Endothelial cell of umbilical vein (primary cell): ENCODE measurements at regions not wholly inside any gene's neighbourhood (a gene's known extent, or its start where the extent isn't known, plus 50 kb on each side); places are given as distances from the start of the nearest gene placed in this dataset.

ENCODE experiments used
- BruUV-seq: library from RNA; stranded (reverse); fragments of 400-500 nt; replicated peaks from 2 replicates; lab custom pipeline; 2021; lab: Mats Ljungman, UMichigan
- CTCF ChIA-PET: fragments of 300-600, 350-600 bp; sonication (Branson Sonifier 250); formaldehyde crosslinking; loops from one replicate; lab custom pipeline; 2021; ENCODE audit warnings: antibody characterized with exemption, inconsistent platforms; lab: Charles Lee
- POLR2A ChIA-PET: fragments of 300-600, 350-600 bp; sonication (Branson Sonifier 250); formaldehyde crosslinking; loops from one replicate; lab custom pipeline; 2021; ENCODE audit warnings: antibody characterized with exemption, inconsistent platforms; lab: Charles Lee
- DNase-seq: peaks from one replicate; pipeline ENCODE4 v3.0.0-alpha.2; 2011; ENCODE audit warnings: low read depth, low spot score
- FAIRE-seq: peaks from 2 replicates; lab custom pipeline; 2011; peaks lifted over from hg19 to GRCh38; lab: Jason Lieb, UNC
- H2AFZ ChIP-seq: 2 replicates; pipeline ENCODE4 v1.6.0; 2012; ENCODE audit warnings: low read depth, low read length, control low read depth, inconsistent platforms
- H3K27ac ChIP-seq: 2 replicates; pipeline ENCODE4 v1.5.1; 2011; ENCODE audit warnings: low read depth, mild to moderate bottlenecking, control low read depth, low read length, moderate library complexity; ENCODE audit not compliant: insufficient read depth
- H3K27me3 ChIP-seq, 2 experiments: 2 replicates each; pipeline versions ENCODE4 v1.6.0 to v1.6.1; 2011; ENCODE audit warnings: low read length in 2 of 2, mixed read lengths in 1 of 2; ENCODE audit not compliant: control insufficient read depth in 2 of 2, insufficient read depth in 2 of 2
- H3K36me3 ChIP-seq, 2 experiments: 2 replicates in 1 of 2; 3 replicates in 1 of 2; pipeline ENCODE4 v1.5.1; 2011; ENCODE audit warnings: low read length in 2 of 2, mild to moderate bottlenecking in 1 of 2, moderate library complexity in 1 of 2; ENCODE audit not compliant: control insufficient read depth in 2 of 2, insufficient read depth in 2 of 2; ENCODE audit errors: extremely low read depth in 1 of 2
- H3K4me1 ChIP-seq: 3 replicates; pipeline ENCODE4 v1.5.1; 2011; ENCODE audit warnings: mild to moderate bottlenecking, low read length; ENCODE audit not compliant: control insufficient read depth, insufficient read depth; ENCODE audit errors: extremely low read depth
- H3K4me2 ChIP-seq: 2 replicates; pipeline ENCODE4 v1.6.1; 2011; ENCODE audit warnings: low read length, control low read depth, mixed read lengths; ENCODE audit not compliant: insufficient read depth
- H3K4me3 ChIP-seq, 3 experiments: fragments of 200-600 bp in 1 of 3; sonication (generic), shearing (Covaris generic) in 1 of 3; replicated peaks in 1 of 3; 2 replicates each; pipeline ENCODE4 v1.5.1; 2011 to 2016; ENCODE audit warnings: control low read depth in 3 of 3, low read length in 3 of 3, mild to moderate bottlenecking in 2 of 3, inconsistent platforms in 1 of 3, low read depth in 1 of 3, moderate library complexity in 1 of 3; ENCODE audit not compliant: insufficient read depth in 1 of 3
- H3K79me2 ChIP-seq: 2 replicates; pipeline ENCODE4 v1.6.0; 2012; ENCODE audit warnings: low read length, inconsistent platforms; ENCODE audit not compliant: control insufficient read depth, insufficient read depth
- H3K9ac ChIP-seq: replicated peaks from 2 replicates; pipeline ENCODE3; 2011; ENCODE audit warnings: low read length, control low read depth; ENCODE audit not compliant: insufficient read depth; ENCODE audit errors: extremely low read depth
- H3K9me1 ChIP-seq: replicated peaks from 3 replicates; pipeline ENCODE4 v1.6.0; 2011; ENCODE audit warnings: mild to moderate bottlenecking, low read length; ENCODE audit not compliant: control insufficient read depth, insufficient read depth; ENCODE audit errors: extremely low read depth
- H3K9me3 ChIP-seq: replicated peaks from 2 replicates; pipeline ENCODE4 v1.5.1; 2012; ENCODE audit warnings: low read length, inconsistent platforms; ENCODE audit not compliant: control insufficient read depth, insufficient read depth
- H4K20me1 ChIP-seq: replicated peaks from 2 replicates; pipeline ENCODE3; 2011; ENCODE audit warnings: mild to moderate bottlenecking, low read length; ENCODE audit not compliant: control insufficient read depth, insufficient read depth; ENCODE audit errors: extremely low read depth
- CTCF ChIP-seq, 2 donors: IDR thresholded peaks; 1 replicate in 1 of 2; 2 replicates in 1 of 2; pipeline ENCODE4 v1.5.1; 2011; ENCODE audit warnings: low read length in 2 of 2, mild to moderate bottlenecking in 2 of 2, moderate library complexity in 2 of 2, control low read depth in 1 of 2, inconsistent platforms in 1 of 2, low read depth in 1 of 2; ENCODE audit not compliant: insufficient read depth in 1 of 2; ENCODE audit errors: extremely low read depth in 1 of 2
- EZH2 ChIP-seq: IDR thresholded peaks from 2 replicates; pipeline ENCODE4 v1.6.1; 2012; ENCODE audit warnings: borderline replicate concordance, low read depth, mild to moderate bottlenecking, moderate library complexity, low read length, inconsistent platforms; ENCODE audit not compliant: severe bottlenecking
- FOS ChIP-seq: IDR thresholded peaks from 2 replicates; pipeline ENCODE4 v1.6.1; 2011; ENCODE audit warnings: mild to moderate bottlenecking, low read length, moderate library complexity, borderline replicate concordance; ENCODE audit not compliant: insufficient read depth
- GATA2 ChIP-seq: IDR thresholded peaks from 2 replicates; pipeline ENCODE4 v1.7.0; 2011; ENCODE audit warnings: low read depth, mild to moderate bottlenecking, moderate library complexity, mixed read lengths, low read length; ENCODE audit not compliant: insufficient read length, insufficient read depth
- JUN ChIP-seq: IDR thresholded peaks from 2 replicates; pipeline ENCODE4 v1.6.1; 2011; ENCODE audit warnings: borderline replicate concordance, low read depth; ENCODE audit not compliant: insufficient read length, insufficient read depth
- MYC ChIP-seq: IDR thresholded peaks from one replicate; pipeline ENCODE4 v1.6.1; 2011; ENCODE audit warnings: mild to moderate bottlenecking, low read depth, low read length
- POLR2A ChIP-seq: IDR thresholded peaks from 2 replicates; pipeline ENCODE4 v1.6.1; 2012; ENCODE audit warnings: low read depth, mild to moderate bottlenecking, control low read depth, low read length
- POLR2AphosphoS5 ChIP-seq: IDR thresholded peaks from 2 replicates; pipeline ENCODE4 v1.6.1; 2012; ENCODE audit warnings: low read depth, mild to moderate bottlenecking, control low read depth, low read length, moderate library complexity; ENCODE audit not compliant: insufficient read depth
- dilution Hi-C: fragments of 300-500 bp; cut with MboI; formaldehyde crosslinking; loops from one replicate; pipeline ENCODE4 v1.15.0; 2019; ENCODE audit warnings: low sequenced_read_pairs; ENCODE audit not compliant: extremely low pct_ligation_motif_present
- intact Hi-C: fragments of 100-400 bp; cut with micrococcal nuclease; formaldehyde crosslinking; loops from one replicate; pipeline ENCODE4 v1.10.0; 2022
- TF ChIP-seq, protein P1 (sequence below): IDR thresholded peaks from 2 replicates; pipeline ENCODE4 v1.6.1; 2011; ENCODE audit not compliant: insufficient read depth, insufficient read length

- Histone ChIP-seq H2AFZ (peak overlapping the region; percentile 35), H3K4me2 (no peak overlapping the region), H3K36me3 (no peaks in the 10 kb centered on the region), H3K27ac (no peak overlapping the region), H3K4me3 (no peak overlapping the region), H3K9ac (no peak overlapping the region), H4K20me1 (no peaks in the 10 kb centered on the region), H3K9me3 (no peaks in the 10 kb centered on the region), H3K27me3 (no peaks in the 10 kb centered on the region), H3K79me2 (no peaks in the 10 kb centered on the region), H3K9me1 (no peaks in the 10 kb centered on the region), H3K4me1 (peaks cover 35% of the 10 kb centered on the region)
- TF ChIP-seq, protein P1, sequence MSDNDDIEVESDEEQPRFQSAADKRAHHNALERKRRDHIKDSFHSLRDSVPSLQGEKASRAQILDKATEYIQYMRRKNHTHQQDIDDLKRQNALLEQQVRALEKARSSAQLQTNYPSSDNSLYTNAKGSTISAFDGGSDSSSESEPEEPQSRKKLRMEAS = no peak
- TF ChIP-seq EZH2 = no peak
- no peak for TF ChIP-seq CTCF (IDR thresholded peaks at IDR 0.05; ENCODE audit: extremely low read depth in 1 of 2, insufficient read depth in 1 of 2, low read depth in 1 of 2, low read length in 2 of 2)
- TF ChIP-seq POLR2AphosphoS5 = no peak
- no peak for TF ChIP-seq JUN
- no peak for TF ChIP-seq POLR2A
- TF ChIP-seq FOS = no peak
- no peak for TF ChIP-seq MYC
- TF ChIP-seq GATA2 = no peak
- intact Hi-C loops (loop anchor here (5.0 kb wide), 1 partner anchor 39 kb away; no protein-coding TSS in a partner anchor), dilution Hi-C loops (no loop called here)
- ChIA-PET CTCF (interaction anchor here (2.4 kb wide), 1 partner anchor 21 kb away, joined by 7 read pairs; no protein-coding TSS in a partner anchor), POLR2A (no interaction called here)
- BruUV-seq = no TSS peak
- FAIRE-seq (peak; percentile 84), DNase-seq (peak; percentile 3)
Observed at GRCh38 chrX:39725928-39726619, 371.7 kb downstream of the BCOR start.
